Islet of Langerhans (tissue), 1 donor: ENCODE measurements at regions not wholly inside any gene's neighbourhood (a gene's known extent, or its start where the extent isn't known, plus 50 kb on each side); places are given as distances from the start of the nearest gene placed in this dataset.

Experiments
- FAIRE-seq: peaks from one replicate; lab custom pipeline; 2011; peaks lifted over from hg19 to GRCh38; lab: Jason Lieb, UNC

DNA sequence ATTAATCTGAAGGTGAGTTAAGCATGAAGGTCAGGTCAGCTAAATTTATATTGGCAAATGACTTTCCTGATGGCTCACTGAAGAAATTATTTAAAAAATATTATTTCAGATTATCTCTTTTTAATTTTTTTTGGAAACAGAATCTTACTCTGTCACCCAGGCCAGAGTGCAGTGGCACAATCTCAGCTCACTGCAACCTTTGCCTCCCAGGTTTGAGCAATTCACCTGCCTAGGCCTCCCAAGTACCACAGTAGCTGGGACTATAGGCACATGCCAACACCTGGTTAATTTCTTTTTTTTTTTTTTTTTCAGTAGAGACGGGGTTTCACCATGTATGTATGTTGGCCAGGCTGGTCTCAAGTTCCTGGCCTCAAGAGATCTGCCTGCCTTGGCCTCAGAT lies 976.7 kb downstream of the TTLL7 start:
- FAIRE-seq, result no peak

GRCh38 chr1:83017701-83018100 lies 981.2 kb downstream of the TTLL7 start:
- no peak for FAIRE-seq

DNA sequence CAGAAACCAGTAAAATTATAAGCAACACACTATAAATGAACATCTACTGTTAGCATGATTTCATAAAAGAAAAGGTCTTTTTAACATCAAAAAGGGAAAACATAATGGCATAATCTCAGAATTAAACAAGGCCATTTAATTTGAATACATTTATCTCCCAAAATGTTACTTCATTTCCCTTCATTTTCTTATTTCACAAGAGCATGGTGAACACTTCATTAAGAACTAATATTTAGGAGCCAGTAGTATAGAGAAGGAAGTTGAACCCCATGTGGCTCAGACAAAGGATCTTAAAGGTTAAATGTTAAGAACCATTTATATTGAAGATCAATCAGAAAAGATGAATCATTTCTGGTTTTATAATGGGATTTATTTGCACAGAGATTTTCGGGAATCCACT lies 981.7 kb downstream of the TTLL7 start:
- FAIRE-seq, result no peak

GRCh38 chr1:83016354-83016849 lies 982.5 kb downstream of the TTLL7 start:
- FAIRE-seq, result no peak

GRCh38 chr1:83015163-83015562 lies 983.8 kb downstream of the TTLL7 start:
- no peak for FAIRE-seq

GRCh38 chr1:83012950-83013349 lies 986.0 kb downstream of the TTLL7 start:
- no peak for FAIRE-seq

DNA sequence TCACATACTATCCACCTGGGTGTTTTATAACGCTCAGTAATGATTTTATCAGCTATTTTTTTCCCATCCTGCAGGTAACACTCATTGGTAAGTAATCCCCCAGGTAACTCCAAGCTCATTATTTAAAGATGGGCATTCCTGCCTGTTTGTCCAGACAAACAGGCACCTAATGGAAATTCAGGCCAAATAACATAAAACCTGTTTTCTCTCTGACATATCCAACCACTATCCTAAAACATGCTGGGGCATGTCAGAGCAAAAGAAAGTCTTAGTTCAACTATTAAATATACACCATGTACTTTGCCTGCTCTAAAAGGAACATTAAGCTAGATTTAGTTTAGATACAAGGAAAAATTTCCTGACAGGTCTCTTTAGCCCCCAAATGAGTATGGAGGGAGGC lies 987.7 kb downstream of the TTLL7 start:
- FAIRE-seq, result no peak

DNA sequence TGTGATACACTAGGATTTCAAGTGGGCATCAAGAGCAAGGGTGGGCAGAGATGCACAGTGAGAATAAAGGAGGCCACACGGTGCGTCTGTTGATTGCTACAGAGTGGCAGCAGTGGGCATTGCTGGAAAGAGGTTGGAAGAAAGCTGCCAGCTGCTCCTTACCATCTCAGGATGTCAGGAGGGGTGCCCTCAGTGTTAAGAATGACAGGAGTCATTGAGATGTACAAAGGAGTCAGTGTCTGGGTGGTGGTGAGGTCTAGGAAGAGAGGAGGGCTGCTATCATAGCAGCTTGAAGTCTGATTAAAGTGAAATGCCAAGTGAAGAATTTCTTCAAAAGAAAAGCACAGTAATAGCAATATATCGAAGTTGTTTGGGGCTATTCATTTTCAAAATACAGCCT lies 992.7 kb downstream of the TTLL7 start:
- FAIRE-seq, result no peak

- no peak for FAIRE-seq
Observed at GRCh38 chr1:83000286-83000685, 998.6 kb downstream of the TTLL7 start.

DNA sequence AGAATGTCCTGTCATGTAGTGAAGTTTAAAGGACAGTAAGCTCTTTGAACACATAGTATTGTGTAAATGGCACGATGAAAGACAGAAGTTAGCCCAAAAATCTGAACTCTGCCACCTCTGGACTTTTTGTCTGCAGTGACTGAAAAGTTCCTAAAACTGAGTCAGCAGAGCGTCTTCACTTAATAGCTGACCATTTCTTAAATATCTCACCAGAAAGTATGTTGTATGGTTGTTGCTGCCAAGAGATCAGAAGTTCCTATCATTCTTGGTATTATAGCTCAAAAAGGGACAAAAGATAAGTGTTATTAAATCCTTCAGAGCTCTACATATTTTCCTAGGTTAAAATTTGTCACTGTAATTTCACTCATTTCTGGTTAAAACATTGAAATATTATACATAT lies 1003.0 kb downstream of the TTLL7 start:
- no peak for FAIRE-seq

DNA sequence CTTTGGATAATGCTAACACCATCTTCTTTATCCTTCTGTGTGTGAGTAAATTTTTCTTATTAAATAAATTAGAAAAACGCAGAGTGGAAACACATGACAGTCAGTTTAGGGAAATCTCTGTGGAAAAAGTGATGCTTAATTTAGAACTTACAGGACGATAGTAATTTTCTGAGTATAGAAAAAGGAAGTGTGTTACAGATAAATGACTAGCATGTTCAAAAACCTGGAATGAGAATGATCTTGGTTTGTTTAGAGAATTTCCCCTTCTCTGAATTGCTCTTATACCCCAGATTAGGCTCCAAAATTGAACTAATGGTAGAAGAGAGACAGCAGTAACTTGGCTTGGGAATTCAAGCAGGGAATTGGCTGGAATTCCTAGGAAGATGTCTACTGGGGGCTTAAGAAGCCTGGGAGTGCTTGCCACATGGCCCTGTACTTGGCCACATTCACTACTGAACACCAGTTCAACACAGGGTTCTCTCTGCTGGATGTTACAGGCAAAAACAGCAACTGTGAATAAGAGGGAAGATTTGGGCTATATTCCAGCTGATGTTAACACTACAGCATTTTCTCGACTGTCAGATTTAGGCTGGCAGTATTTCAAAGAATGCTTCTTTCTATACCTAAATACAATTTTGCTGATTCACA lies 1004.2 kb downstream of the TTLL7 start:
- no peak for FAIRE-seq

DNA sequence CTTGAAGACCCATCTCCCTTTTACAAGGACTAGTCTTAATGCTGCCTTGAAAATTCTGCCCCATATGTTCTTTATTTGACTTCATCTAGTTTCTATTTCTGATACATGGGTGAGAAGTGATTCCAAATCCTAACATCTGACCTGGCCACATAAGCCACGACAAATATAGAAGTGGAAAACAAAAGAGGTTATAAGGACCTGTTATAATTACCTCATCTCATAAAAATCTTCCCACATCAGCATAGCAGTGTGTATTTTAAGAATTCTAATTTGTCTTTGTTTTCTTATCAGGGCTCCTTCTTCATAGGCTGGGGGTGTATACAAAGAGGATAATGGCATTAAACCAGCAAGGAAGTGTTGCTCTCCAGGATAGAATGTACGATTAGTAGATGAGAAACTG lies 1007.4 kb downstream of the TTLL7 start:
- no peak for FAIRE-seq

DNA sequence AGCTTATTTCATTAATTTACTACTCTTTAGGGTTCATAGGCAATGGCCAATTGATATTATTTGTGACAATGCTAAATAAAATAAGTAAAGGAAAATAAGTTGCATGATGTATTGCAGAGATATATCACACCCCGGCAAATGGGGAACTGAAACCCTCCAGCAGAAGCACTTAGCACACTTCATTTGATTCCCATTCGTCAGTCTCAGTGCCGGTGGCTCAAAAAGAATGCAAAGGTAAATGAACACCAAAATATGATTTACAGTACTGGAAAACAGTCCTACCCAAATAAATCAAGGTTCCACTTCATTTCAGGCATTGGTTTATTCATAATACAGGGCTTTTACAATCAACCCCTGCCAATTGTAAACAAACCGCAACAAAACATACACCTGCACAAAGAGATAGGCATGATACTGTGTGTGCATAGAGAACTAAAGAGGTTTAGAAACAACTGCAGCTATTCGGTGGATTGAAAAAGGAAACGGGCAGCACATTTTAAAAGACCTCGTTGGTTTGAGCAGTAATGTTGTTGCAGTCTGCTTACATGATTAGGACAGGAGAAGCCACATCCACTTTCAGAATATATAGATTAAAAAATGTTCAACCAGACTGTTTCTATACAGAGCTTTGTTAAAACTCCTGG lies 1019.2 kb downstream of the TTLL7 start:
- FAIRE-seq, result no peak

GRCh38 chr1:82978461-82979324 lies 1020.2 kb downstream of the TTLL7 start:
- FAIRE-seq, result no peak

GRCh38 chr1:82972841-82973553 lies 1025.9 kb downstream of the TTLL7 start:
- FAIRE-seq, result no peak

GRCh38 chr1:82969340-82969739 lies 1029.6 kb downstream of the TTLL7 start:
- FAIRE-seq, result no peak

DNA sequence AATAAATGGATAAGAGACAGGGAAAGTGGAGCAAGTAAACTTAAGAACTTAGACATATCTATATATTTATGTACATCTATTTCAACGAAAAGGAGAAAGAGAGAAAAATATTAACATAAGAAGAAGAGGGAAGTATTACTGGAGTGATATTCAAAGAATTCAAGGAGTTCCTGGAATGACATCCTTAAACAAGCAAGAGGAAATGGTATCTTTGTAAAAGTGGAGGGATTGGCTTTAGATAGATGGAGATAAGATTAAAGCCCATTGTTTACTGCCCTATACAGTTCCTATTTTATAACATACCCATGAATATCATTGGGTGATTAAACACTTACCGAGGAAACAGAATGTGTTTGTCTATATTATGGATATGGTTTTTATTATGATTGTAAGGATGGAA lies 1036.3 kb downstream of the TTLL7 start:
- FAIRE-seq, result no peak

DNA sequence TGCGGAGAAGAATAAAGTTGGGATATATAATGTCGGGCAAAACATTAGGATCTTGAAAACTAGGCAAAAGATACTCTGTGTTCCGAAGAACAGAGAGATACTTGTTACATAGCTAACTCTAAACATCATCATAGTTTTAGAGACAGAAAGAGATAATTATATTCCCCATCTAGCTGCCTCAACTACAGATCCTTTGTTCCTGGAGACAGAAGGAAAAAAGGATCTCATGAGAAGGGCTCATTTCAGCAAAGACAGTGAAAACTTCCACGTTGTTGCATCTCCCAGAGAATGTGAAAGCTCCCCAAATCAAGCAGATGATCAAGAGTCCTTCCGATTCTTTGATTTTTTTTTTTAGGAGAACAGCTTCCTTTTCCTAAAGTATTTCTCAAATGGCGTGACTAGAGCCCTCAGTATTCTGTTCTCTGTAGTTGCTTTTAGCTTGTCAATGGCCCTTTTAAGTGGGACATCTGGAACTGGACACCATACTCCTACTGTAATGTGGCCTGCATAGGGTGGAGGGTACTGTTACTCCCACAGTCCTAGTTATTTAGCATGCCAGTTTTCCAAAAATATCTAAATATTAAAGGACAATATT lies 1048.2 kb downstream of the TTLL7 start:
- FAIRE-seq, result no peak

- peak; percentile 49 for FAIRE-seq
Observed at GRCh38 chr1:82948386-82948785, 1050.5 kb downstream of the TTLL7 start.

GRCh38 chr1:82947278-82947677 lies 1051.7 kb downstream of the TTLL7 start:
- FAIRE-seq, result no peak

GRCh38 chr1:82946096-82946605 lies 1052.8 kb downstream of the TTLL7 start:
- FAIRE-seq, result no peak

GRCh38 chr1:82944822-82945221 lies 1054.1 kb downstream of the TTLL7 start:
- no peak for FAIRE-seq
